Kidney (tissue), 13 donors: ENCODE measurements at regions not wholly inside any gene's neighbourhood (a gene's known extent, or its start where the extent isn't known, plus 50 kb on each side); places are given as distances from the start of the nearest gene placed in this dataset.

Experiments used
- DNase-seq, 5 donors: peaks; one replicate each; pipeline ENCODE4 v3.0.0-alpha.2; 2013 to 2020
- FAIRE-seq: peaks from 2 replicates; lab custom pipeline; 2012; peaks lifted over from hg19 to GRCh38; lab: Jason Lieb, UNC
- H3K27ac ChIP-seq, 2 donors: one replicate each; pipeline ENCODE4 v1.7.0; 2013; ENCODE audit warnings: low read depth in 2 of 2, low read length in 2 of 2, inconsistent platforms in 1 of 2
- H3K27me3 ChIP-seq: one replicate; pipeline ENCODE4 v1.7.1; 2013; ENCODE audit warnings: low read length, inconsistent platforms; ENCODE audit not compliant: control insufficient read depth, insufficient read depth
- H3K36me3 ChIP-seq, 3 donors: one replicate each; pipeline versions ENCODE4 v1.7.0 to v1.7.1; 2013; ENCODE audit warnings: low read length in 3 of 3, control low read depth in 1 of 3, inconsistent platforms in 1 of 3; ENCODE audit not compliant: insufficient read depth in 3 of 3, control insufficient read depth in 2 of 3
- H3K4me1 ChIP-seq, 3 donors: one replicate each; pipeline versions ENCODE4 v1.7.0 to v1.7.1; 2013; ENCODE audit warnings: low read length in 3 of 3, inconsistent platforms in 1 of 3, low read depth in 1 of 3; ENCODE audit not compliant: control insufficient read depth in 2 of 3, insufficient read depth in 2 of 3
- H3K4me3 ChIP-seq, 3 donors: one replicate each; pipeline versions ENCODE4 v1.7.0 to v1.8.1; 2013; ENCODE audit warnings: low read length in 3 of 3, control low read depth in 1 of 3, inconsistent platforms in 1 of 3
- H3K9ac ChIP-seq, 3 donors: one replicate each; pipeline versions ENCODE4 v1.7.0 to v1.7.1; 2013; ENCODE audit warnings: low read length in 3 of 3, control low read depth in 1 of 3, inconsistent platforms in 1 of 3
- H3K9me3 ChIP-seq, 3 donors: one replicate each; pipeline versions ENCODE4 v1.7.0 to v1.7.1; 2013; ENCODE audit warnings: low read length in 3 of 3, control low read depth in 1 of 3, inconsistent platforms in 1 of 3; ENCODE audit not compliant: control insufficient read depth in 2 of 3, insufficient read depth in 1 of 3
- intact Hi-C: fragments of 100-400 bp; cut with DNase I; formaldehyde crosslinking; loops from one replicate; pipeline ENCODE4 v1.11.1; 2022
- TF ChIP-seq, protein P1 (sequence below): IDR thresholded peaks from 3 replicates; pipeline ENCODE4 v1.5.1; 2012; ENCODE audit warnings: mild to moderate bottlenecking, moderate library complexity, borderline replicate concordance; ENCODE audit not compliant: insufficient read depth; ENCODE audit errors: extremely low read depth
- donor health status: control.
- donor health status: control.
- donor health status: control.
- donor health status: control.
- donor health status: control.
- donor health status: DM: yes; HTN: yes; CAD: no.
- donor health status: Normal renal cell carcinoma (clear cell type).

DNA sequence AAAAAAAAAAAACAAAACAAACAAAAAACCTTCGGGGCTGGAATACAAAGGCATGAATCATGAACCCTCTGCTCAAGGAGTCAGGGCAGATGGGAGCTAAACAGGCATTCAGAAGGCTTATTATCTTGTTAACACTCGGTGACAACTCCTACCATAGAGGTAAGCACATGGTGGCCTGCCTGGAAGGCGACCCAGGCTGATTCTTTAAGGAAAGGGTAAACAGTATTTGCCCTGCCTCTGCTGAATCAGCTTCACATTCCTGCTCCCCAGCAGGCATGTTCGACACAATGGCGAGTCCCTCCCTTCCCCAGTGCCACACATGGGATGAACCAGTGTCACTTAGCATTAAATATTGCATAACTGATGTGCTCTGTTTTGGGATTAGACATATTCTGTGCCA is 191.9 kb downstream of the ARL4C start:
- Histone ChIP-seq H3K36me3 (no peaks in the 10 kb centered on the region), H3K4me1 (no peaks in the 10 kb centered on the region), H3K9ac (no peak overlapping the region), H3K9me3 (no peaks in the 10 kb centered on the region), H3K4me3 (no peak overlapping the region), H3K27me3 (no peaks in the 10 kb centered on the region), H3K27ac (no peak overlapping the region)
- intact Hi-C loops: no loop called here
- TF ChIP-seq, protein P1, sequence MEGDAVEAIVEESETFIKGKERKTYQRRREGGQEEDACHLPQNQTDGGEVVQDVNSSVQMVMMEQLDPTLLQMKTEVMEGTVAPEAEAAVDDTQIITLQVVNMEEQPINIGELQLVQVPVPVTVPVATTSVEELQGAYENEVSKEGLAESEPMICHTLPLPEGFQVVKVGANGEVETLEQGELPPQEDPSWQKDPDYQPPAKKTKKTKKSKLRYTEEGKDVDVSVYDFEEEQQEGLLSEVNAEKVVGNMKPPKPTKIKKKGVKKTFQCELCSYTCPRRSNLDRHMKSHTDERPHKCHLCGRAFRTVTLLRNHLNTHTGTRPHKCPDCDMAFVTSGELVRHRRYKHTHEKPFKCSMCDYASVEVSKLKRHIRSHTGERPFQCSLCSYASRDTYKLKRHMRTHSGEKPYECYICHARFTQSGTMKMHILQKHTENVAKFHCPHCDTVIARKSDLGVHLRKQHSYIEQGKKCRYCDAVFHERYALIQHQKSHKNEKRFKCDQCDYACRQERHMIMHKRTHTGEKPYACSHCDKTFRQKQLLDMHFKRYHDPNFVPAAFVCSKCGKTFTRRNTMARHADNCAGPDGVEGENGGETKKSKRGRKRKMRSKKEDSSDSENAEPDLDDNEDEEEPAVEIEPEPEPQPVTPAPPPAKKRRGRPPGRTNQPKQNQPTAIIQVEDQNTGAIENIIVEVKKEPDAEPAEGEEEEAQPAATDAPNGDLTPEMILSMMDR: no peak
- FAIRE-seq: no peak
- no peak for DNase-seq

DNA sequence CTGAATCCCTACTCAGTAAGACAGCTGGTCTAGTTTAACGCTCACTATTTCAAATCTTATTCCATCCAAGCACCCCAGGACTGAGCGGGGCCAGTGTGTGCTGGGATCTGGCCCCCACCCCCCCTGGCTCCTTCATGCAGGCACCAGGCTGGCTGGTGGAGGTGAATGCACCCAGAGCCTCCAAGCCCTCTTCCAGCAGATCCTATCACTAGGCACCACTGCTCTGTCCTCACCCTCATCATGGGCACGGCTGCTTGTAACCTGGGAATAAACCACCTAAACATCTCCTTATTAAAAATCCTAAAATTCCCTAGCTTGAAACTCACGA is 194.3 kb downstream of the ARL4C start:
- Histone ChIP-seq H3K9me3 (no peaks in the 10 kb centered on the region), H3K36me3 (no peaks in the 10 kb centered on the region), H3K4me1 (no peaks in the 10 kb centered on the region), H3K9ac (no peak overlapping the region), H3K27ac (no peak overlapping the region), H3K27me3 (no peaks in the 10 kb centered on the region), H3K4me3 (no peak overlapping the region)
- TF ChIP-seq, protein P1: no peak
- no peak for DNase-seq
- intact Hi-C loops: no loop called here
- no peak for FAIRE-seq

DNA sequence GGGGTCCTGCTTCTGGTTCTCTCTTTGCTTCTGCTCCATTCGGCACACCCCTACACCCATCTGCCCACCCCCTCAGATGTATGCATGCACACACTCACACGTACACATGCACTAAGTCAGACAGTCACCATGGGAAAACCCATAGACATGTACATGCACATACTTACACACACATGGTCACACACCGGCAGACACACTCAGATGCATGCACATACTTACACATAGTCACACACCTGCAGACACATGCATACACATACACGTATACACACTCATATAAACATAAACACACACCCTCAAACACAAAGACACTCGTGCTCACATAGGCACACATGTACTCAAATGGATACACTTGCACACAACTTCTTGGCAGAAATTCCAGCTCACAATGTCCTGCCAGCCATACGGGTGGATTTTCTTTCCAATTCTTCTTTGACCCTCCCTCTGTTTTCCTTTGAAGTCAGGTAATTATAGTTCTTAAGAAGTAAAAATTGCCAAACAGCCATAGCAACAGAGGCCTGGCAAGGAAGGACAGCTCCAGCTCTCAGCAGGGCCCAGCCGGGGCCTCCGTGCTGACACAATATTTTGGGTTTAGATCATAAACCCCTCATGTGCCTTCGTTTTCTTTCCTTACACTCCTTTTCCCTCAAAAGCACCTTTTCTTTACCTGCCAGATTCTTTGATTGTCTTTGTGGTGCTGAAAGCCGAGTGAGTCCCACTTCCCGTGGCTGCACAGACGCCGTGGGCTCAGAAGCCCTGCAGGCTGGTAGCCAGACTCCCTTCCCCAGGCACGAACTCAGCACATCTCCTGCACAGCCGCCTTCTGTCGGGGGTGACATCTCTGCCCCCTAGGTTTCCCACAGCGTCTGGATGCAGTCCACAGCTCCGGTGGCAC is 195.7 kb downstream of the ARL4C start:
- H3K4me1 ChIP-seq: no peaks in the 10 kb centered on the region
- no peak overlapping the region for H3K27ac ChIP-seq
- no peak overlapping the region for H3K4me3 ChIP-seq
- TF ChIP-seq, protein P1: no peak
- DNase-seq: no peak
- no peak for FAIRE-seq
- intact Hi-C loops: no loop called here
- no peak overlapping the region for H3K9ac ChIP-seq
- H3K27me3 ChIP-seq: no peaks in the 10 kb centered on the region
- H3K36me3 ChIP-seq: no peaks in the 10 kb centered on the region
- no peaks in the 10 kb centered on the region for H3K9me3 ChIP-seq
